Skin of body (tissue), 1 donor: ENCODE measurements at regions not wholly inside any gene's neighbourhood (a gene's known extent, or its start where the extent isn't known, plus 50 kb on each side); places are given as distances from the start of the nearest gene placed in this dataset.
"Not testable (repeated sequence)": the region's sequence is repeated elsewhere in the genome, so short reads cannot be mapped to it uniquely, and the experiment has no call there.

Experiments used
- DNase-seq: peaks from one replicate; lab custom pipeline; 2025; lab: John Stamatoyannopoulos, UW

DNA sequence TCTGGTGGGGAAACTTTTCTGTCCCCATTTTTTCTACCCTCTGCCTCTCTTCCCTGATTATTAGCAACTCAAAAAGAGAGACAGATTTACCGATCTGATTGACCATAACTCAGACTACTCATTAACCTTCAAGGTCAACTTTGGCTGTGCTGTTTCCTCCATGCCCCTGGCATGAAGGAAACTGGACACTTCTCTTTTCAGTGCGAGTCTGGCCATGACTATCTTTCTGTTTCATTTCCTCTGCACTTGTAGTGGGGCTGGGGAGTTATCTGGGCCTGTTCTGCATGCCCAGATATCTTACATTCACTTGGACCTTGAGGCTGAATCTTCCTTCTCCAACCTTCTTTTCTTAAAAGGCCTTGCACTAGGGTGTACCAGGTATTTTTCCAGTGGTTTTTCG, 76.9 kb upstream of the SLCO2A1 start:
- no peak for DNase-seq

- DNase-seq: no peak
Measured at GRCh38 chr3:134105876-134106556, 76.3 kb upstream of the SLCO2A1 start.

- DNase-seq: no peak
Measured at GRCh38 chr3:134104031-134104430, 74.3 kb upstream of the SLCO2A1 start.

DNA sequence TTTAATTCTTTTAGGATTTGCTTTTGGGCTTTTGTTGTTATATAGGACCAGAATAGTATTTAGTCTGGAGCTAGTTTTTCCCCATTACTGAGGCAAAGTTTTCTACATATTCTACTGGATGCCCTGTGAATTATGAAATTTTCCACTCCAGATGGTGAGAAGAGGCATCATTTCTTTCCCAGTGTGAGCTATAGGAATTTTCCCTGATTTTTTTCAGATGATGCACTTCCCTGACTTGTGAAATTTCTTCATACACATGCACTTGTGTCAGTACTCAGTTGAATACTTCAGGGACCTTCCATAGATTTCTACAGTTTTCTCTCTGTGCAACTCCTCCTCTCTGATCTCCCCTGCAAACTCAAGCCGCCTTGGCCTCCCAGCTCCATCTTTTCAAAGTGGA, 73.7 kb upstream of the SLCO2A1 start:
- DNase-seq: peak; percentile 10

- no peak for DNase-seq
Measured at GRCh38 chr3:134102976-134103375, 73.3 kb upstream of the SLCO2A1 start.

DNA sequence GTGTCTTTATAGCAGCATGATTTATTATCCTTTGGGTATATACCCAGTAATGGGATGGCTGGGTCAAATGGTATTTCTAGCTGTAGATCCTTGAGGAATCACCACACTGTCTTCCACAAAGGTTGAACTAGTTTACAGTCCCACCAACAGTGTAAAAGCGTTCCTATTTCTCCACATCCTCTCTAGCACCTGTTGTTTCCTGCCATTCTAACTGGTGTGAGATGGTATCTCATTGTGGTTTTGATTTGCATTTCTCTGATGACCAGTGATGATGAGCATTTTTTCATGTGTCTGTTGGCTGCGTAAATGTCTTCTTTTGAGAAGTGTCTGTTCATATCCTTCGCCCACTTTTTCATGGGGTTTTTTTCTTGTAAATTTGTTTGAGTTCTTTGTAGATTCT, 66.5 kb upstream of the SLCO2A1 start:
- not testable (repeated sequence) for DNase-seq

DNA sequence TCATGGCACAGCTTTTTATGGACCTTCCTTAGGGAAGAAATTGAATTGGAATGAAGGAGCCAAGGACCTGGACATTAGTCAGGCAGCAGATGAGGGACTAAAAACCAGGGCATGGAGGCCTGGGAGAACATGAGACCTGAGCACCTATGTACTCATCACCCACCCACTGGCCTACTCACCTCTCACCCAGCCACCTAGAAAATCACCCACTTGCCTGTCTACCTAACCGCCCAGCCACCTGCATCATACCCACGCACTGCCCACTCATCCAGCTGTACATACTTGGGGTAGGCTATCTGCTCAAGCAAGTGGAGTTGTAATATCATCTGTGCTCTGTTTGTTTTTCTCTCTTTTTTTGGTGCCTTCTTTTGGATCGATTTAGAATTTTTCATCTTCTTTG, 65.3 kb upstream of the SLCO2A1 start:
- DNase-seq: no peak

DNA sequence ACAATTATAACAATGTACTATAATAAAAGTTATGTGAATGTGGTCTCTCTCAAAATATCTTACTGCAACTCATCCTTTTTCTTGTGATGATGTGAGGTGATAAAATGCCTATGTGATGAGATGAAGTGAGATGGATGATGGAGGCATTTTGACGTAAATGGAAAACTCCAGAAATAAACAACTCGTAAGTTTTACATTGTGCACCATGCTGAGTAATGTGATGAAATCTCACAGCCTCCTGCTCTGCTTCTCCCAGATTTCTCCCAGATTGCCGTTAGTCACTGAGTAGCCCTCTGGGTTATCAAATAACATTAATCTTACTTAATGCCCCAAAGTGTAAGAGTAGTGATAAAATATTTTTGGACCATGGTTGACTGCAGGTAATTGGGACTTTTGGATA, 64.8 kb upstream of the SLCO2A1 start:
- no peak for DNase-seq

DNA sequence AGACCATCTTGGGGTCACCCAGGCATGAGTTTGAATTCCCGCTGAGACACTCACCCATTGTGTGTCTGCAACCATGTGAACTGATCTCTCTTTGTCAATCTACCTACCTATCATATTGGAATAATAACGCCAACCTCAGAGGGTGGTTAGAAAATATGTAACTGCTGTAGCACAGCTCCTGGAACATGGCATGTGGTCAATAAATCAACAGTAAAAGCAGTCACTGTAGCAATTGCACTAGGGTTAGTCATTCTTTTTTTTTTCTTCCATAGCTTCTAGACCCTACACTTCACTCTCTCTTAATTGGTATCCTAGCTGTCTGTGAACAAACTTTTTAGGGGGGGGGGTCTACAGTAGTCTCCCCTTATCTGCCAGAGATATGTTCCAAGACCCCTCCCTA, 64.2 kb upstream of the SLCO2A1 start:
- no peak for DNase-seq

- DNase-seq: no peak
Measured at GRCh38 chr3:134092208-134092701, 62.5 kb upstream of the SLCO2A1 start.

GRCh38 chr3:134090031-134090430, 60.3 kb upstream of the SLCO2A1 start:
- DNase-seq: no peak

GRCh38 chr3:134087060-134087974, 57.6 kb upstream of the SLCO2A1 start:
- no peak for DNase-seq

DNA sequence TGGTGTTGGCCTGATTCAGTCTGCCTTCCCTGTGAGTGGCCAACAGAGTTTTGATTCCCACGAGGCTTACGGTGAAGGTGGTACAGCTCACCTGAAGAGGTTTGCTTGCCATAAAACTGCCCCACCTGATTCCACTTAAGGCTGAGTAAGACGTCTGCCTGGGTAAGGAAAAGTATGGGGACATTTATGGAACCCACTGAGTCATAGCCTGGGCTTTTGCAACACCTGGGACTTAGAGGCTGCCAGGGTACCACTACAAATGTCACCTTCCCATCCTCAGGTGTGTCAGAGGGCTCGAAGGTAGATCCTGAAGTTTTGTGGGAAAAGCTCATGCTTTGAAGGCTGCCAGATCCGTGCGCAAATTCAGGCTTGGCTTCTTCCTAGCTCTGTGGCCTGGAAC, 56.9 kb upstream of the SLCO2A1 start:
- DNase-seq: no peak

DNA sequence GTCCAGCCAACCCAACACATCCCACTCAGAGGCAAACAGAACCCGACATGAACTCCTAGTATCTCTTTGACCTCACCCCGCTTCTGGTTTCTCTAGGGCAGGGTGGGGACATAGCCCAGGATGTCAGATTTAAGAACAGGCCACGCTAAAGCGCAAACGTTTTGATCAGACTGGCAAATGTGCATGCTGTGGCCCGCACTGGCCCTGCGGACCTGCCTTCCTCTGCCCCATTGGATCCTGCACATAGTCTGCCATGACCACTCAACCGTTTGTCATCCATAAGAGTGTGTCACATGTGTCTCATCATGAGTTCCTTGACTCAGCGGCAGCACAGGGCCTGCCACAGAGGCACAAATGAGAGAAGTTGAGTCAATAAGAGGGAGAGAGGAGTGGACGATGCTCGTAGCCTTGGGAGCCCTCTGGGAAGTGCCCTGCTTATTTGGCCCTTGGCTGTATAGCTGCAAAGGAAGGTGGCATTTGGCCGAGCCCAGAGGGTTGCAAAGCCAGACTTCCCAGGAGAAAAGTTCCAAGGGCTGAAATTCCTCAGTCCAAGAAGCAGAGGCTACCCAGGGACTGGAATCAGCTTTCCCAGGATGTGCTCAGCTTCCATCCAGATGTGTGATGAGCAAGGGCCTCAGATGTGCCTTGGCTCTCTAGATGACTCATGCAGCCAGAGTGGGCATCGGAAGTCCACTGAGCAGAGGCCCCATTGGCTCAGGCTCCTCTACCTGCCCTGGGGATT, 55.5 kb upstream of the SLCO2A1 start:
- no peak for DNase-seq

GRCh38 chr3:134084242-134084950, 54.7 kb upstream of the SLCO2A1 start:
- no peak for DNase-seq

GRCh38 chr3:134083626-134084241, 54.0 kb upstream of the SLCO2A1 start:
- DNase-seq: no peak

DNA sequence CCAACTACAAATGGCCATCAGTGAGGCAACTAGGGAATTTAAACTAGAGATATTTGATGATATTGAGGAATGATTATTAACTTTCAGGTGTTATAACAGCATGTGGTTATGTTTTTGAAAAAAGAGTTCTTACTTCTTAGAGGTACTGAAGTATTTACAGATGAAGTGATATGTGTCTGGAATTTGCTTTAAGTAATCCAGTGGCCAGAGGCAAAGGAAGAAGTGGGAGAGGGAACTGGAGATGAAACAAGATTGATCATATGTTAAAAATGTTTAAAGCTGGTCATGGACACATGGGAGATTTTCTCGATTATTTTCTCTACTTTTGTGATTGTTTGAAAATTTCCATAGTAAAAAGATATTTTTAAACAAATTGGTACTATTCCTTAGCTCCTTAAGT, 53.3 kb upstream of the SLCO2A1 start:
- DNase-seq: no peak

DNA sequence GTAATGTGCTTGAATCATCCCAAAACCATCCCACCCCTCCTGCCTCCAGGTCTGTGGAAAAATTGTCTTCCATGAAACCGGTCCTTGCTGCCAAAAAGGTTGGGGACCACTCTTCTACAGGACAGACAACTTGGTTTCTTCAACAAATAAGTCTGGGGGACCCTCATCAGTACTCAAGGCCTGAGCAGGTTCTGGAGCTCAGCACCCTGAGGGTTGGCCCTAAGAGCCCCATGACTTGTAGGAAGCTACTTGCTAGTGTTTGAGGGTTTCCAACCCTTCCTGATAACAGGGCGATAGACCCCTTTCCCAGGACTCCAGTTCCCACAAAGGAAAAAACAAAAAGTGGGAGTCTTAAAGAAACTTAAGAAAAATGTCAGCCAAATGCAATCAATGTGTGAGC, 52.9 kb upstream of the SLCO2A1 start:
- DNase-seq: no peak

GRCh38 chr3:134081211-134081610, 51.5 kb upstream of the SLCO2A1 start:
- no peak for DNase-seq

DNA sequence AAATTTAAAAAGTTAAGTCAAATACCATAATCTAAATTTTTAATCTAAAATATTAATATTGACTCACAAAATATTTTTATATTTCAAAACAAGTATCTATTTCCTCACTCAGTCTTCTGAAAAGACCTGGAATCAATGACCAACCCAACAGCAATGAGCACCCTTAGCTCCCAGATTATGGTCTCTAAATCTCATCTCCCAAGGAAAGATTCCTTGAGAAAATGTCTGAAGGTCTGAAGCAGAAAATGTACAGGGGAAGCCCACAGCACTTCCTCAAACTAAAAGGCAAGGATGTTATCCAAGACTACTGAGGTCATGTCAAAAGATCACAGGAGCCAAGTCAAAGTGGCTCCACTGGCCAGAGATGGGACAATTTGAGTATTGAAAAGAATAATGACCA, 51.0 kb upstream of the SLCO2A1 start:
- DNase-seq: no peak

DNA sequence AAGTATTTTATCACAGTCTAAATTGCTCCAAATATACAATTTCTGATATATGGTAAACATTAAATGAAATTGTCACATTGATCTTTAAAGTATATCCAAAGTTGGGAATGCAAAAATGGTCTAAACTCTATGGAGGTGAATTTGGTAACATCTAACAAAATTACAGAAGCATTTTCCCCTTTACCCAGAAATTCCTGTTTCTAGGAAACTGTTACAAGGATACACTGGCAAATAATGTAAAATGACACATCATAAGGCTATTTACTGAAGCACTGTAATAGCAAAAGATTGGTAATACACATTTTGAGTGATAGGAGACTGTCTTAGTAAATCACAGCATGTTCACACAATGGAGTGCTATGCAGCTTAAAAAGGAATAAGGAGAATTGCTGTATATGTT, 50.0 kb upstream of the SLCO2A1 start:
- no peak for DNase-seq
